BLaER1 (cell line): ENCODE measurements at regions not wholly inside any gene's neighbourhood (a gene's known extent, or its start where the extent isn't known, plus 50 kb on each side); places are given as distances from the start of the nearest gene placed in this dataset.
"Not testable (repeated sequence)": the region's sequence is repeated elsewhere in the genome, so short reads cannot be mapped to it uniquely, and the experiment has no call there.

Experiments
- H3K27ac ChIP-seq: shearing (Covaris generic); formaldehyde crosslinking; 2 replicates; pipeline ENCODE4 v1.8.1; 2022
- H3K27me3 ChIP-seq: shearing (Covaris generic); formaldehyde crosslinking; 2 replicates; pipeline ENCODE4 v1.8.1; 2022
- H3K36me3 ChIP-seq: shearing (Covaris generic); formaldehyde crosslinking; 2 replicates; pipeline ENCODE4 v1.8.1; 2022
- H3K4me1 ChIP-seq: shearing (Covaris generic); formaldehyde crosslinking; 2 replicates; pipeline ENCODE4 v1.8.1; 2022
- H3K4me2 ChIP-seq: shearing (Covaris generic); formaldehyde crosslinking; 2 replicates; pipeline ENCODE4 v1.8.1; 2022
- H3K4me3 ChIP-seq: shearing (Covaris generic); formaldehyde crosslinking; 2 replicates; pipeline ENCODE4 v1.8.1; 2022
- H3K9ac ChIP-seq: shearing (Covaris generic); formaldehyde crosslinking; 2 replicates; pipeline ENCODE4 v1.8.1; 2022
- H3K9me3 ChIP-seq: shearing (Covaris generic); formaldehyde crosslinking; 2 replicates; pipeline ENCODE4 v1.8.1; 2022
- H4K20me1 ChIP-seq: shearing (Covaris generic); formaldehyde crosslinking; 2 replicates; pipeline ENCODE4 v1.8.1; 2022
- Cebpa-rat ChIP-seq: shearing (Covaris generic); IDR thresholded peaks from 2 replicates; pipeline ENCODE4 v1.8.1; 2022

DNA sequence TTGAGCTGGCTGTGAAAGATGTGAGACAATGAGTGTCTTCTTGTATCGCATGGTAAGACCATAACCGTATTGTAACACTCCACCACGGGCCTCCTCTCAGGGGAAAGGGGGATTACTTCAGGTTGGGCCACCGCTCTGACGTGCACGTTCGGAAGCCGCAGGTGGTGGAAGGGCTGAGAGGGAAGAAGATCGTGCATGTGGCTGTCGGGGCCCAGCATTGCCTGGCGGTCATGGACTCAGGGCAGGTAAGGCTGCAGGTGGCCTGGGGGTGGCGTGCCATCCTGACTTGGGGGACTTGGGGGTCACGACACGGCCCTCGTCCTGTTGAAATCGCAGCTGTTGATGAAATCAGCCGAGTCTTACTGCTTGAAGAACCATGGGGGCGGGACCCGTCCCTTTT lies 87.3 kb upstream of the FAN1 start:
- H3K27me3 ChIP-seq = no peaks in the 10 kb centered on the region
- TF ChIP-seq Cebpa-rat = no peak
- no peak overlapping the region for H3K4me2 ChIP-seq
- no peak overlapping the region for H3K4me3 ChIP-seq
- H4K20me1 ChIP-seq = no peaks in the 10 kb centered on the region
- H3K9ac ChIP-seq = no peak overlapping the region
- no peaks in the 10 kb centered on the region for H3K36me3 ChIP-seq
- no peaks in the 10 kb centered on the region for H3K4me1 ChIP-seq
- no peaks in the 10 kb centered on the region for H3K9me3 ChIP-seq
- H3K27ac ChIP-seq = no peak overlapping the region

DNA sequence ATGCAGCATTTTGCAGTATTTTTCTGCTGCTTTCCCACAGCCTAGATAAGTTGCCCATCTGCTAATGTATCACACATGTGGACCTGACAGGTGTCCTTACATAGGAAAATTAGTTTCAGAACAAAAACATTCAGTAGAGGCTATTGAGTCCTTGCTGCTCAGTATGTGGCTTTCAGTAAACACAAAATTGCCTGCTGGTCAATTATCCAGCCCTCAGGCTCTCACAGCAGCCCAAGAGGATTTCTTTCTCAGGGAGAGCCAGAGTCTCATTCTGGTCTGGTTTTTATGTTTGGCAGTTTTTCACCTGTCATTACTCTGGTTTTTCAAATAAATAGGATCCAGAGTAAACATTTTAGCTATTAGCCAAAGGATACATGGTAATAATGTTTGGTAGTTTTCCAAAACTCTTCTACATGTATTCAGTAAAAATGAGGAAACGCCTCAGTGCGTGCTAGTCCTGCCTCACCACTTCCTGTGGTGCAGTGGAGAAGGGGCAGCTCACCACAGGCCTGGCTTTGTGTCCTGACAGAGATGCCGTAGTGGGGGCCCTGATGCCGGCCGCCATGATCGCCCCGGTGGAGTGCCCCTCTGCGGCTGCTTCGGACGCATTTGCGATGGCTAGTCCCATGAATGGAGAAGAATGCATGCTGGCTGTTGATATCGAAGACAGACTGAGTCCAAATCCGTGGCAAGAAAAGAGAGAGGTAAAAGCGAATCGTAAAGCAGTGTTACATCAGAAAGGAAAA lies 80.5 kb upstream of the FAN1 start:
- H3K4me2 ChIP-seq, H4K20me1 ChIP-seq, H3K9ac ChIP-seq, H3K4me3 ChIP-seq, H3K9me3 ChIP-seq, H3K36me3 ChIP-seq, H3K4me1 ChIP-seq, H3K27ac ChIP-seq, H3K27me3 ChIP-seq: not testable (repeated sequence)

DNA sequence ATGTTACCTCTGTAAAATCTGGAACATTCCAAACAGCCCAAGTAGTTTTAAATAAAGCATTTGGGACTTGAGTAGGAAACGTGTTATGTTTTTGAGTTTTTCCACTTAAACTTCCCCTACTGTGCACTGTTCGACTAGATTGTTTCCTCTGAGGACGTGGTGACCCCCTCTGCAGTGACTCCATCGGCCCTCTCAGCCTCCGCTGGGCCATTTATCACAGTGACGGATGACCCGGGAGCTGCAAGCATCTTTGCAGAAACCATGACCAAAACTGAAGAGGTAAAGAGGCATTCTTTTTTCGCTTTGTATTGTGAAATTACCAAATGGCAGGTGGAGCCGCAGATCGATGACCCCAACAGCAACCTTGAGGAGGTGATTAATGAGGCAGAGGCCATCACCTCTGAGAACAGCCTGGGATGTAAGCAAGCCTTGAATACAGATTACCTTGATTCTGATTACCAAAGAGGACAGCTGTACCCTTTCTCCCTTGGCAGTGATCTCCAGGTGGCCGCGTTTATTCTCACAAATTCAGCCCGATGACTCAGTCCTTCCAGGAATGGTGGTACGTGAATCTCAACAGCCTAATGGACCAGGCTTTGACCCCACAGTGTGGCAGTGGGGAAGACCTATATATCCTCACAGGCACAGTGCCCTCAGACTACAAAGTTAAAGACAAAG lies 79.1 kb upstream of the FAN1 start:
- no peak for TF ChIP-seq Cebpa-rat
- H3K4me2 ChIP-seq = no peak overlapping the region
- peaks cover 5% of the 10 kb centered on the region; the same call in 1 of the 2 replicates for H3K4me1 ChIP-seq
- no peak overlapping the region for H3K27ac ChIP-seq
- no peaks in the 10 kb centered on the region for H3K9me3 ChIP-seq
- H3K4me3 ChIP-seq = no peak overlapping the region
- H3K27me3 ChIP-seq = no peaks in the 10 kb centered on the region
- no peak overlapping the region for H3K9ac ChIP-seq
- H4K20me1 ChIP-seq = no peaks in the 10 kb centered on the region
- H3K36me3 ChIP-seq = no peaks in the 10 kb centered on the region

DNA sequence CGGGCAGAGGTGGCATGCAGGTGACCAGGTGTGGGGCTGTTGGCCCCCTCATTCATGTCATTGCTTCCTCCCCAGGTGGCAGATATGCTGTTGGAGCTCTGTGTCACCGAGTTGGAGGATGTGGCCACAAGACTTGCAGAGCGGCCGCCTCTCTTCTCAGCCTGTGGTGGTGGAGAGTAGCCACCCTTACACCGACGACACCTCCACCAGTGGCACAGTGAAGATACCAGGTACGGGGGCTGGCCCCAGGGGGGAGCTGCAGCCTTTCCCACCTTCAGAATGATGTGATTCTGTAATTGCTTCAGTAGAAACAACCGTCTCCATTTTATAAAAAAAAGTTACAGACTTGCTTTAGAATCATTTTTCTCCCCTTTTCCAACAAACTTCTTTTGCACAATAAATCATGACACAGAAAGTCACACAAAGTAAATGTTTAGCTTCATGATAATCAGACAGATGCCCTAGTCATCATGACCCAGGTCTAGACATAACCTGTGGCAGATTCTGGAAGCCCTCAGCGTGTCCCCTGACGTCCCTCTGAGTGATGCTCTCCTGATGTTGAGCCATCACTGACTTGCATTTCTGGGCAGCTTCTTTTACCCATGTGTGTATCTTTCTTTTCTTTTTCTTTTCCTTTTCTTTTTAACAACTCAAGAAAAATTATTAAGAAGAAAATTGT lies 76.0 kb upstream of the FAN1 start:
- H3K9ac ChIP-seq = no peak overlapping the region
- peaks cover 5% of the 10 kb centered on the region; the same call in 1 of the 2 replicates for H3K4me1 ChIP-seq
- no peaks in the 10 kb centered on the region for H4K20me1 ChIP-seq
- no peak for TF ChIP-seq Cebpa-rat
- no peak overlapping the region for H3K27ac ChIP-seq
- H3K9me3 ChIP-seq = no peaks in the 10 kb centered on the region
- no peaks in the 10 kb centered on the region for H3K27me3 ChIP-seq
- no peak overlapping the region for H3K4me3 ChIP-seq
- H3K4me2 ChIP-seq = no peak overlapping the region
- no peaks in the 10 kb centered on the region for H3K36me3 ChIP-seq

DNA sequence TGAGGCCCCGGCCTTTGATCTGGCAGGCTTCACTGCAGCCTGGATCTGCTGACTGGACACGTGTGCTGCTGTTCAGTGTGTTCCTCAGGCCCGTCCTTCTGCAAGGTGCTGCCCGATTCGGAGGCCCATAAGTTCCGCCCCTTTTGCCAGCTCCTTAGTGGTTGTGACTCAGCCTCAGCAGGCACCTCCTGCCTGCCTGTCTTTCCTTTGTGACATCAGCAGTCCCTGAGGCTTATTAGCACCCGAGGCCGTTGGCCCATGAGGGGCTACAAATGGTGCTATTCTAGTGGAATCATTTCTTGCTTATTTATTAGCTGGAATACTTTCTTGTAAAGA lies 75.4 kb upstream of the FAN1 start:
- H3K4me1 ChIP-seq, H3K36me3 ChIP-seq, H3K4me2 ChIP-seq, H3K4me3 ChIP-seq, H3K27ac ChIP-seq, H3K9ac ChIP-seq, H3K27me3 ChIP-seq, H4K20me1 ChIP-seq, H3K9me3 ChIP-seq: not testable (repeated sequence)

DNA sequence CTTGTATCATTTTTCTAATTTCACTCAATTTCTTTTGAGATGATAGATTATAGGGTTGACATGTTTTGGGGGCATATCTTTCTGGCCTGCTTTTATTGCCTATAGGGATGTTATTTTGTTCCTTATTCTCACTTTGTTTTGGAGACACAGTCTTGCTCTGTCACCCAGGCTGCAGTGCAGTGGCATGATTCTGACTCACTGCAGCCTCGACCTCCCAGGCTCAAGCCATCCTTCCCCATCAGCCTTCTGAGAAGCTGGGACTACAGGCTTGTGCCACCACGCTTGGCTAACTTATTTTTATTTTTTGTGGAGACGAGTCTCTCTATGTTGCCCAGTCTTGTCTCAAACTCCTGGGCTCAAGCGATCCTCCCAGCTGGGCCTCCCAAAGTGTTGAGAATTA lies 72.8 kb upstream of the FAN1 start:
- Histone ChIP-seq H3K9ac (no peak overlapping the region), H3K9me3 (no peaks in the 10 kb centered on the region), H3K27me3 (no peaks in the 10 kb centered on the region), H3K27ac (no peak overlapping the region), H3K4me3 (no peak overlapping the region), H3K4me1 (no peaks in the 10 kb centered on the region), H3K36me3 (no peaks in the 10 kb centered on the region), H3K4me2 (no peak overlapping the region), H4K20me1 (no peaks in the 10 kb centered on the region)
- no peak for TF ChIP-seq Cebpa-rat

DNA sequence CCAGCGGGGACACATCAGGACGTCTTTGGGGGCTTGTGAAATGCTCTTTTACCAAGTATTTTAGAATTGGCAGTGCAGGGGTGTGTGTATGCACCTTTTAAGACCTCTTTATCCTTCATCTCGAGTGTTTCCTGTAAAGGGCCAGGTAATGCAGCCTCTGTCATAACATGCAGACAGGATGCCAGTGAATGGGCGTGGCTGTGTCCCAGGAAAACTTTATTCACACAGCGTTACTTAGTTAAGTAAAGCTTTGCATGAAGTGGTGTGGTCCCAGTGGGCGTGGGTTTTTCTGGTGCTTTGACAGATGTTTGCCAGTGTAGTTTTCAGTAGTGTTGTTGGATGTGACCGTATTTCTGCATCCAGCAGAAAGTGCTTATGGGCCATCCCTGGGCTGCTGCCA lies 70.3 kb upstream of the FAN1 start:
- not testable (repeated sequence) for H3K4me1 ChIP-seq, H3K27me3 ChIP-seq, H3K4me3 ChIP-seq, H3K36me3 ChIP-seq, H3K4me2 ChIP-seq, H3K27ac ChIP-seq, H4K20me1 ChIP-seq, H3K9me3 ChIP-seq, H3K9ac ChIP-seq

DNA sequence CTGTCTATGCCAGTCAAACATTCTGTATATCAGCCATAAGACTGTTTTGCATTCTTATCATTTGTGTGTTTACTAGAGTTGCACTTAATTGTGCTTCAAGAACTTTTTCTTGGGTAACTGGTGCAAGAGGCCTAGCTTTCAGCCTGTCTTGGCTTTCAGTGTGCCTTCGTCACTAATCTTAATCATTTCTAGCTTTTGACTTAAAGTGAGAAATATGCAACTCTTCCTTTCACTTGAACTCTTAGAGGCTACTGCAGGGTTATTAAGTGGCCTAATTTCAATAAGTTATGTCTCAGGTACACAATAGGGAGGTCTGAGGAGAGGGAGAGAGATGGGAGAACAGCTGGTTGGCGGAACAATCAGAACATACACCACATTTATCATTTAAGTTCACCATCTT lies 62.1 kb upstream of the FAN1 start:
- not testable (repeated sequence) for H3K27ac ChIP-seq, H3K27me3 ChIP-seq, H3K4me2 ChIP-seq, H3K9ac ChIP-seq, H3K9me3 ChIP-seq, H3K4me3 ChIP-seq, H4K20me1 ChIP-seq, H3K36me3 ChIP-seq
- H3K4me1 ChIP-seq = peaks cover 11% of the 10 kb centered on the region

DNA sequence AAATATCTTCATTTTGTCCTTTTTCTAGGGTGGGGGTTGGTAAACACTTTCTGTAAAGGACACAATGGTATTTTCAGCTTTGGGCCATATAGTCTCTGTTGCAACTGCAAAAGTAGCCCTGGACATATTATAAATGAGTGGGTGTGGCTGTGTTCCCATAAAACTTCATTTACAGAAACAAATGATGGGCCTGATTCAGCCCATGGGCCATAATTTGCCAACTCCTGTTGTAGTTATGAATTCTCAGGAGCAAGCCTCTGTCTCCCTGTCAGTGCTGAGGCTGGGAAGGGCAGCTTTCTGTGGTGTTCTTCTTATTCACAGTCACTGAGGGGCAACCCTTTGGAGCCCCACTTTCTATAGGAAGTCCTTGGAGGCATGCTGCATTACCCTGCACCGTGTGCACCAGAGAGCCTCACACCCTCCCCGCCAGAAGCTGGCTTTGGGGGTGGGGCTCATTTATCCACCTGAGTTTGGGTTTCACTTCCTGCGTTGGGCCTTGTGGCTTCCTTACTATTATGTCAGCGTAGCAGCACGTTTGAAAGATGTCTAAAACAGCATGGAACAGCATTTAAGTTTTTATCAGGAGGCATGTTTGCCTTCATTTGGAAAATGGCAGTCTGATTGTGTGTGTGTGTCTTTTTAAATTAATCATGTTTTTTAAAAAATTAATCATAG lies 60.8 kb upstream of the FAN1 start:
- H3K4me1 ChIP-seq = peaks cover 11% of the 10 kb centered on the region
- H3K9me3 ChIP-seq, H3K27me3 ChIP-seq, H3K27ac ChIP-seq, H4K20me1 ChIP-seq, H3K4me3 ChIP-seq, H3K36me3 ChIP-seq, H3K9ac ChIP-seq: not testable (repeated sequence)
- H3K4me2 ChIP-seq = peak overlapping the region; percentile 52

DNA sequence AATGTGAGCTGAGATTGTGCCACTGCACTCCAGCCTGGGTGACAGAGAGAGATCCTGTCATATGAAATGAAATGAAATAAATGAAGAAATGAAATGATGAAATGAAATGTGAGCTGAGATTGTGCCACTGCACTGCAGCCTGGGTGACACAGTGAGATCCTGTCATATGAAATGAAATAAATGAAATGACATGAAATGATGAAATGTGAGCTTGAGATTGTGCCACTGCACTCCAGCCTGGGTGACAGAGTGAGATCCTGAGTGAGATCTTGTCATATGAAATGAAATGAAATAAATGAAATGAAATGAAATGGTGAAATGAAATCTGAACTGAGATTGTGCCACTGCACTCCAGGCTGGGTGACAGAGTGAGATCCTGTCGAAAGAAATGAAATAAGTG lies 58.2 kb upstream of the FAN1 start:
- H4K20me1 ChIP-seq = not testable (repeated sequence)

More for the DNA sequence above, 58.2 kb upstream of the FAN1 start:
- H3K4me1 ChIP-seq = peaks cover 11% of the 10 kb centered on the region
- H3K4me2 ChIP-seq, H3K27ac ChIP-seq, H3K27me3 ChIP-seq, H3K9me3 ChIP-seq, H3K9ac ChIP-seq, H3K36me3 ChIP-seq, H3K4me3 ChIP-seq: not testable (repeated sequence)
